ENCODE measurements at regions not wholly inside any gene's neighbourhood (a gene's known extent, or its start where the extent isn't known, plus 50 kb on each side); places are given as distances from the start of the nearest gene placed in this dataset.

- H3K36me3 ChIP-seq (ENCODE audit: insufficient read depth, low read length), result no peaks in the 10 kb centered on the region
- no peak for DNase-seq (ENCODE audit: insufficient read length, low spot score, missing footprints)
- no peaks in the 10 kb centered on the region for H3K79me2 ChIP-seq (ENCODE audit: insufficient read depth, low read length)
- H2AFZ ChIP-seq (ENCODE audit: low read length), result no peak overlapping the region
- H3K27me3 ChIP-seq (ENCODE audit: insufficient read depth, low read length), result no peaks in the 10 kb centered on the region
- no peaks in the 10 kb centered on the region for H3K9me3 ChIP-seq (ENCODE audit: low read depth, low read length)
- no peak overlapping the region for H3K27ac ChIP-seq (ENCODE audit: low read depth, low read length)
- no peaks in the 10 kb centered on the region for H4K20me1 ChIP-seq (ENCODE audit: insufficient read depth, low read length)
- no peak overlapping the region for H3K4me3 ChIP-seq (ENCODE audit: insufficient read depth, low read length)
- H3K4me2 ChIP-seq (ENCODE audit: insufficient read depth, low read length), result no peak overlapping the region
- H3K4me1 ChIP-seq (ENCODE audit: insufficient read depth, low read length), result no peaks in the 10 kb centered on the region
- TF ChIP-seq CTCF (IDR thresholded peaks at IDR 0.05; ENCODE audit: extremely low read depth, low read depth, low read length), result no peak
Observed at GRCh38 chr14:104286086-104286485, 147.7 kb downstream of the KIF26A start.

- TF ChIP-seq CTCF (IDR thresholded peaks at IDR 0.05; ENCODE audit: extremely low read depth, low read depth, low read length), result no peak
- H3K4me2 ChIP-seq (ENCODE audit: insufficient read depth, low read length), result no peak overlapping the region
Observed at GRCh38 chr14:104286496-104286895, 148.1 kb downstream of the KIF26A start.

GRCh38 chr14:104287301-104288009, 149.1 kb downstream of the KIF26A start:
- Histone ChIP-seq H3K27me3 (ENCODE audit: insufficient read depth, low read length) (no peaks in the 10 kb centered on the region), H3K4me1 (ENCODE audit: insufficient read depth, low read length) (no peaks in the 10 kb centered on the region), H4K20me1 (ENCODE audit: insufficient read depth, low read length) (no peaks in the 10 kb centered on the region), H3K79me2 (ENCODE audit: insufficient read depth, low read length) (no peaks in the 10 kb centered on the region), H3K36me3 (ENCODE audit: insufficient read depth, low read length) (no peaks in the 10 kb centered on the region), H3K4me2 (ENCODE audit: insufficient read depth, low read length) (no peak overlapping the region), H3K4me3 (ENCODE audit: insufficient read depth, low read length) (no peak overlapping the region), H3K27ac (ENCODE audit: low read depth, low read length) (no peak overlapping the region), H2AFZ (ENCODE audit: low read length) (no peak overlapping the region), H3K9me3 (ENCODE audit: low read depth, low read length) (no peaks in the 10 kb centered on the region)
- peak; percentile 70 for DNase-seq (ENCODE audit: insufficient read length, low spot score, missing footprints)
- no peak for TF ChIP-seq CTCF (IDR thresholded peaks at IDR 0.05; ENCODE audit: extremely low read depth, low read depth, low read length)

More at GRCh38 chr14:104286496-104286895, 148.1 kb downstream of the KIF26A start:
- no peak overlapping the region for H2AFZ ChIP-seq (ENCODE audit: low read length)
- no peaks in the 10 kb centered on the region for H3K4me1 ChIP-seq (ENCODE audit: insufficient read depth, low read length)
- no peak overlapping the region for H3K27ac ChIP-seq (ENCODE audit: low read depth, low read length)
- H3K79me2 ChIP-seq (ENCODE audit: insufficient read depth, low read length), result no peaks in the 10 kb centered on the region
- H3K36me3 ChIP-seq (ENCODE audit: insufficient read depth, low read length), result no peaks in the 10 kb centered on the region
- no peak overlapping the region for H3K4me3 ChIP-seq (ENCODE audit: insufficient read depth, low read length)
- no peaks in the 10 kb centered on the region for H3K9me3 ChIP-seq (ENCODE audit: low read depth, low read length)
- no peak for DNase-seq (ENCODE audit: insufficient read length, low spot score, missing footprints)
- H4K20me1 ChIP-seq (ENCODE audit: insufficient read depth, low read length), result no peaks in the 10 kb centered on the region
- H3K27me3 ChIP-seq (ENCODE audit: insufficient read depth, low read length), result no peaks in the 10 kb centered on the region

GRCh38 chr14:104288272-104288671, 149.9 kb downstream of the KIF26A start:
- no peaks in the 10 kb centered on the region for H3K4me1 ChIP-seq (ENCODE audit: insufficient read depth, low read length)
- H2AFZ ChIP-seq (ENCODE audit: low read length), result no peak overlapping the region
- H3K79me2 ChIP-seq (ENCODE audit: insufficient read depth, low read length), result no peaks in the 10 kb centered on the region
- H4K20me1 ChIP-seq (ENCODE audit: insufficient read depth, low read length), result no peaks in the 10 kb centered on the region
- no peak for TF ChIP-seq CTCF (IDR thresholded peaks at IDR 0.05; ENCODE audit: extremely low read depth, low read depth, low read length)
- H3K9me3 ChIP-seq (ENCODE audit: low read depth, low read length), result no peaks in the 10 kb centered on the region
- no peak overlapping the region for H3K4me2 ChIP-seq (ENCODE audit: insufficient read depth, low read length)
- H3K36me3 ChIP-seq (ENCODE audit: insufficient read depth, low read length), result no peaks in the 10 kb centered on the region
- no peak overlapping the region for H3K4me3 ChIP-seq (ENCODE audit: insufficient read depth, low read length)
- peak; percentile 27 for DNase-seq (ENCODE audit: insufficient read length, low spot score, missing footprints)
- H3K27me3 ChIP-seq (ENCODE audit: insufficient read depth, low read length), result no peaks in the 10 kb centered on the region
- no peak overlapping the region for H3K27ac ChIP-seq (ENCODE audit: low read depth, low read length)
